GM18951 (cell line): ENCODE measurements at regions not wholly inside any gene's neighbourhood (a gene's known extent, or its start where the extent isn't known, plus 50 kb on each side); places are given as distances from the start of the nearest gene placed in this dataset.
"Not testable (repeated sequence)": the region's sequence is repeated elsewhere in the genome, so short reads cannot be mapped to it uniquely, and the experiment has no call there.

Experiments
- POLR2A ChIP-seq: IDR thresholded peaks from 4 replicates; pipeline ENCODE4 v1.6.1; 2011; ENCODE audit warnings: mild to moderate bottlenecking; ENCODE audit not compliant: insufficient read length, insufficient read depth; ENCODE audit errors: extremely low read depth
- in situ Hi-C: fragments of 300-500 bp; cut with MboI; formaldehyde crosslinking; loops from one replicate; pipeline ENCODE4 v1.12.0; 2022; ENCODE audit warnings: low sequenced_read_pairs, mixed read lengths, inconsistent platforms; ENCODE audit not compliant: unreplicated experiment

DNA sequence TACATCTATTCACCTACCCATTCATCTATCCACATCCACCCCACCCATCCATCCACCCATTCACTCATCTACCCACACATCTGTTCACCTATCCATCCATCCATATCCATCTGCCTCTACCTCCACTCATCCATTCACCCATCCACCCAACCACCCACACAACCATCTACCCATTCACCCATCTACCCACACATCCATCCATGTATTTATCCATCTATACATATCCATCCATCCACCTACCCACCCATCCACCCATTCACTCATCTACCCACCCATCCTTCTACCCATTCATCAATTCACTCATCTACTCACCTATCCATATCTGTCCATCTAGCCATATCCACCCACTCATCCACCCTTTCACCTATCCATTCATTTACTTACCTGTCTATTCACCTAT is 187.6 kb downstream of the ASB1 start:
- in situ Hi-C loops: no loop called here
- TF ChIP-seq POLR2A: no peak

DNA sequence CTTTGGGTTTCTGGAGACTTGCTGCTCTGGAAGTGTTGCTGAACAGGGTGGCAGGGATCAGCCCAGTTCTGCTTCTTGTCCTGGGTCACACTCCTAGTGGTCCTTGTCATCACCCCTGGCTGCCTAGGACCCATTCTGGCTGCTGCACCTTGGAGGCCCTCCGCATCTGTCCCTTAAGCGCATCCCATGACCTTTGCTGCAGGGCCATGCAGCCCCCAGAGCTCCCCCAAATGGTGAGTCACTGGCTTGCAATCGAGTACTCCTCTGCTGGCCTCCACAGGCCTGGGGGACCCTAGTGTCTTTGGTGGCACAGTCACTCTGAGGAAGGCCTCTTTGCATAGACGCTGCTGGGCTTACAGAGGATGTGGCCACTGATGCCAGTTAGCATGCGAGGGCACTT is 188.5 kb downstream of the ASB1 start:
- TF ChIP-seq POLR2A: no peak
- in situ Hi-C loops: no loop called here

DNA sequence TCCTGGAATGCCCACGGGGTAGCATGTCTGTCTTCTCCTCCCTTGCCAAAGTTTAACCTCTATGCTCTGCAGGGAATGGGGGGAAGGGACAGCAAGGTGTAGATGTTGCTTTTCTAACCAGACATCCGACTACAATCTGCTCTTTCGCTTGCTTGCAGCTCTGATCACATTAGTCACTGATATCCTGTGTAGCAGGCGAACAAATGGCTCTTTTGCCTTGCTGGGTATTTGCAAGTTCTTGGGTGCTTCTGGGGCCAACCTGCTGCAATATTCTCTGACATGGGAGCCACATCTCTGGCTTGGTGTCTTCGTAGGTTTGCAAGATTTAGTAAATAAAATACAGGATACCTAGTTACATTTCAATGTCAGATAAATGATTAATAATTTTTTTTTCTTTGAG is 190.0 kb downstream of the ASB1 start:
- no peak for TF ChIP-seq POLR2A
- in situ Hi-C loops: no loop called here

DNA sequence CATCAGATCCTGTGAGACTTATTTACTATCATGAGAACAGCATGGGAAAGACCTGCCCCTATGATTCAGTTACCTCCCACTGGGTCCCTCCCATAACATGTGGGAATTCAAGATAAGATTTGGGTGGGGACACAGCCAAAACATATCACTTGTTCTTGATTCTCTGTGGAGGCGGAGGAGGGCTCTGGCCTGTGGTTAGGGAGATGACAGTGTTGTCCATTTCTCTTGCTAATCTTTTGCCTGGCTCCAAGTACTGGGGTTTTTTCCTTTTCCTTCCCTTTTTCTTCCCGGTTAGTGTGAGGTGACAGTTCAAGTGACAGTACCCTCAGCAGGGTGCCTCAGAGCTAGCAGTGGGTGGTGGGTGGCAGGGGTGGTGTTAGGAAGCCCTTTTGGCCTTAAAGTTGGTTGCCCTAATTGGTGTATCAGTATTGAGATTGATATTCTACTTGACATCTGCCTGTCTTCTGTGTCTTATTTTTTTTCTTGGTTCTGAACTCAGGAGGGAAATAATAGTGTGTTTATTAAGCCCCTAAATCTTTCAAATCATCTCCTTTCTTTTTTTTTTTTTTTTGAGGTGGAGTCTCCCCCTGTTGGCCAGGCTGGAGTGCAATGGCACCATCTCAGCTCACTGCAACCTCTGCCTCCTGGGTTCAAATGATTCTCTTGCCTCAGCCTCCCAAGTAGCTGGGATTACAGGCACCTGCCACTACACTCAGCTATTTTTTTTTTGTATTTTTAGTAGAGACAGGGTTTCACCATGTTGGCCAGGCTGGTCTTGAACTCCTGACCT is 192.0 kb downstream of the ASB1 start:
- in situ Hi-C loops: not testable (repeated sequence)

DNA sequence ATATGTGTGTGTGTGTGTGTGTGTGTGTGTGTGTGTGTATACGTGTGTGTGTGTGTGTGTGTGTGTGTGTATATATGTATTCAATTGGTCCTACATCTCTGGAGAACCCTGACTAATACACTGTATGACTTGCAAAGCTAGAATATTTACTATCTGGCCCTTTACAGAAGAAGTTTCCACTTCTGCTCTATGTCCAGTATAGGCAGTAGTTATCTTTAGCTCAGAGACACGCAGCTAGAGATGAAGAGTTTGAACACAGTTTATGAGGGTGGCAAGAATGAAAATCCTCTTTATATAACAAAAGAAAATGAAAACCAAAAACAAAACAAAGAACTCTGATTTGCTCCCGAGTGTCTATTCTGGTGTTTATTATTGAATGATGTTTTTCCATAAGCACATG is 201.2 kb downstream of the ASB1 start:
- TF ChIP-seq POLR2A: no peak
- in situ Hi-C loops: no loop called here

DNA sequence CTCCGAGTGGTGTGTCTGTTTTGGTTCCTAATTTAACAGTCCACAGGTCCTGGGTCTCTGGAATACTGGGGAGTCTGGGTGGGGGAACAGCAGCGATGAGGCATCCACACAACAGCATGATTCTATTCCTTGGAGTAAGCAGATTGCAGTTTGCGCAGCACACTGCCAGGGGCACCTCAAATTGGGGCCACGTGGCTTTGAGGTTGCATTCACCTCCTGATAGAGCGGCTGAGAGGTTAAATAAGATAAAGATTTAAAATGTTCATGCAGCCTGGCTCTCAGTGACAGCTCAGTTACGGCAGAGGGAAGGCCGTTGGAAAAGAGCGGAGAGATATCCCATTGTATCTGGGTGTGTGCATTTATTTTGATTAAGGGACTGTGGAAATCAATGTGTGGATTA is 202.3 kb downstream of the ASB1 start:
- in situ Hi-C loops: no loop called here
- TF ChIP-seq POLR2A: no peak

DNA sequence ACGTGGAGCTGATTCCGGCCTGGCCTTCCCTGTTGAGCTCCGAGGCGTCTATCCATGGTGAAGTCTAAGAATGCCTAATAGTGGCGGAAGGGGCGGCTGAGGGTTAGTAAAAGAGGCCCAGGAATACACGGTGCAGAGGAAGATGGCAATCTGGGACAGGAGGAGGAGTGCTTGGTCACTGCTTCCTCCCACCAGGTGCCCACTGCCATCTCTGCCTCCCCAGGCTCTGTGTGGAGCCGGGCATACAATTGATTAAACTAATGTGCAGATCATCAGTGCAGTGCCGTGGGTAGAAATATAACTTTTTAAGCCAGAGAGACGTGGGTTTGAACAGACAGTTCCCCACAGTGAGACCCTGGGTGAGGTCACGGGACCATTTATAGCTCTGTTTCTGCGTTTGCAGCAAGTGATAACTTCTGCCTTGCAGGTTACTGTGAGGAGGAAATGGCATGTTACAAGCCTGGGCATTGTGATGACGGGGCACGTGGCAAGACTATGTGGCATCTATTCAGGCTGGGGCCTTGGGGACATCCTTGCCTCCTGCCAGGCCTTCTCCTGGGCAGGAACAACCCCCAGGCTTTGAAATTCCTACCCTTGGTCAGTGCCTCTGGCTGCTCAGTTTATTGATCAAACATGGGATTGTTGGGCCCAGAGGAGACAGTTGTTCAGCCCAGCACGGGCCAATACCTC is 204.9 kb downstream of the ASB1 start:
- TF ChIP-seq POLR2A: no peak
- in situ Hi-C loops: no loop called here

DNA sequence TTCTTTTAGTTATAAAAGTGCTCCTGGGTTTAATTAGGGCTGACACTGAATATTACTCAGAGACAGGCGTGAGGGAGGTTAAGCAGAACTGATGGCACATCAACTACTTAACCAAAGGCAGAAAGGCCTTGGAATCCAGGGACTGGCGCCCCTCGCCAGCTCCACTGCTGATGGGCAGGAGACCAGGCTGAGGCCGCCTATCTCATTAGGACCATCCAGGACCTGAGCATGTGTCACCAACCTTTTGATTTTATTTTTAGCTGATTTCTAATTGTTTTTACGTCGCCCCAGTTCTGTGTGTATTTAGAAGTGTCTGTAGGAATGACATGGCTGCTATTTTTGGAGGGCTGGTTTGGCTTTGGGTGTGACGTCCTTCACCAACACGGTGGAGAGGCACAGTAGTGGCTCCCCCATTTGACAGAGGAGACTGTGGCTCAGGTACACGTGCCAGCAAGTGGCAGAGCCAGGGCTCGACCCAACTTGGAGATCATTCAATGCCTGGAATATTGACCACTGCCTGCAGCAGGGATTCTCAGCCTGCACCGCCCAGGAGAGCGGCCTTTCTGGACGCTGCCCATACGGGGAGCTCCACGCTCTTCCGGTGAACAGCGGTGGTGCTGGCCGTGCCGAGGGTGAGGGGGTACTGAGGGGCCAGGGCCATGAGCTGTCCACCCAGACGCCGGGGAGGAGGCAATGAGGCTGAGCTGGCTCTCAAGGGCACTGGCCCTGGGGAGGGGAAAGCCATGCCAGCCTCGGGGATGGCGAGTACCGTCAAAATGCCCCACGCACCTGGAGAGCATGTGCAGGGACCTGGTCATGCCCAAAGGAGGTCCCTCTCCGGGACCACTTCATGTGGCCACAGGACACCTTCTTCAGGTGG is 205.7 kb downstream of the ASB1 start:
- TF ChIP-seq POLR2A: no peak
- in situ Hi-C loops: no loop called here

DNA sequence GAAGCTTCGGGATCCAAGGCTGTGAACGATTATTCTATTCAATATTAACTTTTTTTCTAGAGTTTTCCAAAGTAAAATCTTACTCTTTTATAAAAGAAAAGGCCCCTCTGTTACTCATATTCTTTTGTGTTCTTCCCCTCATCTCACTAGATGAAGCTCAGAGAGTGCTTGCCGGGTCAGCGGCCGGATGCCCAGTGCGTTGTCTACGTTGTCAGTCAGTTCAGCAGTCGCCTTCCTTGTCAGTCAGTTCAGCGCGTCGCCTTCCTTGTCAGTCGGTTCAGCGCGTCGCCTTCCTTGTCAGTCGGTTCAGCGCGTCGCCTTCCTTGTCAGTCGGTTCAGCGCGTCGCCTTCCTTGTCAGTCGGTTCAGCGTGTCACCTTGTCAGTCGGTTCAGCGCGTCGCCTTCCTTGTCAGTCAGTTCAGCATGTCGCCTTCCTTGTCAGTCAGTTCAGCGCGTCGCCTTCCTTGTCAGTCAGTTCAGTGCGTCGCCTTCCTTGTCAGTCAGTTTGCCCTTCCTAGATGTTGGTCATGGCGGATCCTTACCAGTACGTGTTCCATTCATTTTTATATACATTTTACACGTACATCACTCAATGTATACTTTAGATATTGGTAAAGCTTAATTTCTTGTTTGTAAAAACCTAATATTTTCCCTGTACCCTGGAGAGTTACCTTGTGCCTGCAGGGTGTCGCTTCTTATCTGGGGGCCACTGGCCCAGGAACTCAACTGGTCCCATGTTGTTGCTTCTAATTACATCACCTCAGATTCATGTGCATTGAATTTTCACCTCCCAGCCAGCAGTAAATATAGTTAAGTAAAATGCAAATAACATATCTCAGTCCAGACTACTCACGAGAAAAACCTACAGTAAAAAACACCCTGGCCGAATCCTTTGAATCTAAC is 206.9 kb downstream of the ASB1 start:
- in situ Hi-C loops: no loop called here

DNA sequence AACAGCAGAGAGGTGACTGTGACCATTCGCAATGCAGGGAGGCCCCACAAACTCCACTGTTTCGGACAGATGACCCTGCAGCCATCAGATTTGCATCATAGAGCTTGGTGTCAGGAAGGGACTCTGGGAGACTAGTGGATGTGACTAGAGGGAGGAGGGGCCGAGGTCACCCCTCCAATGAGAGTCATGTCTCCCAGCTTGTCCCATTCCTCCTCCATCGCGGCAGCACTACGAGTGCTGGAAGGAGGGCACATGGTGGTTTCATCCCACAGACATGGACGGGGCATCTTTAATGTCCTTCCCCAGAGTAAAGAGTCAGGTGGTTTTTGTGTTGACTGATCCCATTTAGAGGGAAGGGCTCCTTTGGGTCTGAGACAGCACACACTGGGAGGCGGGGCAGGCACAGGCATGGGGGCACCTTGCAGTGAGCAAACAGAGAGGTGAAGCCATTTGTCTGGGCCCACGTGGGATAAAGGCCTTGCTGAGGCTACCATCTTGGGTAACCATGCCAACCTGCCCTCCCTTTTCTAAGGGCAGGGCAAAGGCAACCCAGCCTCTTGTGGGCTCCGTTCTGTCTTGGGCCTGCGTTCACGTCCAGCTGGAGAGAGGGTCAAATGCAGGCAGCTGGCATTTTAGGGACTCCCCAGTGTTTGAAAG is 208.1 kb downstream of the ASB1 start:
- TF ChIP-seq POLR2A: no peak

More for the DNA sequence above, 206.9 kb downstream of the ASB1 start:
- no peak for TF ChIP-seq POLR2A

DNA sequence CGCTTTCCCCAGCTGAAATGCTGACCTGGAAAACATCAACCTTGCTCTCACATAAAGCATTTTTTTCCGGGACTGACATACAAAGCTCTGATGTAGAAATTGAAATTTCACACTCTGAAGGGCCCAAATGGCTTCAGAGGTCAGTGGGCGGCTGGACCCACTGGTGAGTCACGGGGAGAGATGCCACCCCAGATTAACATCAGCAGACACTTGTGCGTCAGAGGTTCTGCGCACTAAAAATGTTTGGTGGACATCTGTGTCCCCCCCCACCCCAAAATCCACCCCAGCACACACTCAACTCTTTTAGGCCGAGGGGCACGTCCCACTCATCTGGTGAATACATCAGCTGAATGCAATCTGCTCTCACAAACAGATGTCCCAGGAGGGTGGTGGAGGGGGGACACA is 208.9 kb downstream of the ASB1 start:
- in situ Hi-C loops: no loop called here
- TF ChIP-seq POLR2A: no peak

More for the DNA sequence above, 208.1 kb downstream of the ASB1 start:
- in situ Hi-C loops: no loop called here

DNA sequence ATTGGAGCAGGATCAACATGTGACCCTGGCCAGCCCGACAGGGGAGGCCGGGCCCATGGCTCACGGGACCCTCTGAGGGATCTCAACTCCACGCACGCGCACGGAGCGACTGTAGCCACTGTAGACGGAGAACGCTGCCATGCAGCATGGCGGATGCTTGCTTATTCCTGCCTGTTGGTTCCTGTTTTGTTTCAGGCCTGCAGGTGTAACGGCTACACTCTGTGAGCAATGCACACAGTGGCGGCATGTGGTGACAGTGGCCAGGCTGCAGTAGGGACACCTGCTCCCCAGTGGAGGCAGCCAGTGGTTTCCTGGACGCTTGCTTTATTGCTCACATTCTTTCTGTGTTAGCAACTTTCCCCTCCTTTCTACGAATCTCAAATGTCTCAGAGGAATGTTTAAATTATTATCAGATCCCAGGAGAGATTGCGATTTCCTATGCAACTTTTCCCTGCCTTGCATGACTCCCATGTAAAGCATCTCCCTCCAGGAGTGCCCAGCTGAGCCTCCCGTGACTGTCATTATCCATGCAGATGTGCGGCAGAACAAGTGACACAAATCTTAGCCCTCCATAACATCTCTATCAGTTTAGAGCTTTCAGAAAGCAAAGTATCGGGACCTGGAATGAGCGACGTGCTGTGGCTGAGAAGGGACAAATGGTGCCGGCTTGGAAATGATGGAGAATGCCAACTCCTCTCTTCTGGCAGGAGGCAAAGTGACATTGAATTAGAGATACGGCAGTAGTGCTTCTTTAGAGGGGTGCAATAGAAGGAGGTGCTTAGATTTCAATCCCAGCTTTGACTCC is 209.7 kb downstream of the ASB1 start:
- no peak for TF ChIP-seq POLR2A
- in situ Hi-C loops: no loop called here
